Hepatocyte (in vitro differentiated cells): ENCODE measurements at regions not wholly inside any gene's neighbourhood (a gene's known extent, or its start where the extent isn't known, plus 50 kb on each side); places are given as distances from the start of the nearest gene placed in this dataset.

ENCODE experiments used
- DNase-seq: peaks from one replicate; pipeline ENCODE4 v3.0.0-alpha.2; 2016; ENCODE audit warnings: low spot score
- H2AFZ ChIP-seq: fragments of 200-600 bp; sonication (generic); 2 replicates; pipeline ENCODE4 v1.6.0; 2016; ENCODE audit warnings: antibody characterized with exemption, mild to moderate bottlenecking
- H3K27ac ChIP-seq: fragments of 200-600 bp; sonication (generic); 2 replicates; pipeline ENCODE4 v1.5.1; 2016; ENCODE audit warnings: mild to moderate bottlenecking
- H3K27me3 ChIP-seq: fragments of 200-600 bp; sonication (generic); 2 replicates; pipeline ENCODE4 v1.6.1; 2016
- H3K36me3 ChIP-seq: fragments of 200-600 bp; sonication (generic); replicated peaks from 2 replicates; pipeline ENCODE4 v1.5.1; 2016; ENCODE audit warnings: low read depth; ENCODE audit not compliant: insufficient read depth
- H3K4me1 ChIP-seq: fragments of 200-600 bp; sonication (generic); 2 replicates; pipeline ENCODE4 v1.5.1; 2016; ENCODE audit warnings: mild to moderate bottlenecking, moderate library complexity; ENCODE audit not compliant: insufficient read depth
- H3K4me2 ChIP-seq: fragments of 200-600 bp; sonication (generic); 2 replicates; pipeline ENCODE4 v1.6.0; 2016
- H3K4me3 ChIP-seq: fragments of 200-600 bp; sonication (generic); 2 replicates; pipeline ENCODE4 v1.5.1; 2016; ENCODE audit warnings: mild to moderate bottlenecking
- H3K79me2 ChIP-seq: fragments of 200-600 bp; sonication (generic); 2 replicates; pipeline ENCODE4 v1.6.0; 2017; ENCODE audit warnings: mild to moderate bottlenecking
- H3K9me2 ChIP-seq: fragments of 200-600 bp; sonication (generic); replicated peaks from 2 replicates; pipeline ENCODE4 v1.6.0; 2017; ENCODE audit warnings: mild to moderate bottlenecking; ENCODE audit not compliant: insufficient read depth
- H3K9me3 ChIP-seq: fragments of 200-600 bp; sonication (generic); 2 replicates; pipeline ENCODE4 v1.5.1; 2016; ENCODE audit warnings: low read depth, mild to moderate bottlenecking
- H4K20me1 ChIP-seq: fragments of 200-600 bp; sonication (generic); 2 replicates; pipeline ENCODE4 v1.6.0; 2016; ENCODE audit warnings: mild to moderate bottlenecking; ENCODE audit not compliant: insufficient read depth, poor library complexity, severe bottlenecking
- CTCF ChIP-seq: fragments of 200-600 bp; sonication (generic); IDR thresholded peaks from 2 replicates; pipeline ENCODE4 v1.5.1; 2016; ENCODE audit warnings: antibody characterized with exemption, mild to moderate bottlenecking; ENCODE audit not compliant: poor library complexity
- EZH2 ChIP-seq: fragments of 200-600 bp; sonication (generic); IDR thresholded peaks from 2 replicates; pipeline ENCODE4 v1.6.1; 2016; ENCODE audit warnings: antibody characterized with exemption, mild to moderate bottlenecking, borderline replicate concordance
- EZH2phosphoT487 ChIP-seq: fragments of 200-600 bp; sonication (generic); IDR thresholded peaks from one replicate; pipeline ENCODE4 v1.6.1; 2018; ENCODE audit warnings: antibody characterized with exemption, mild to moderate bottlenecking, low read depth, moderate library complexity; ENCODE audit not compliant: unreplicated experiment, severe bottlenecking
- WGBS: methylation state at CpG from one replicate; pipeline ENCODE4 v1.1.6; 2016; ENCODE audit warnings: low lambda C conversion rate; ENCODE audit errors: missing lambda C conversion rate; 5-methylcytosine and 5-hydroxymethylcytosine counted together

GRCh38 chr4:162341533-162341932, 177.7 kb upstream of the FSTL5 start:
- Histone ChIP-seq H3K27ac (no peak overlapping the region), H2AFZ (no peak overlapping the region), H3K27me3 (no peaks in the 10 kb centered on the region), H3K4me1 (no peaks in the 10 kb centered on the region), H4K20me1 (no peaks in the 10 kb centered on the region), H3K9me3 (no peaks in the 10 kb centered on the region), H3K4me3 (no peak overlapping the region), H3K9me2 (no peaks in the 10 kb centered on the region), H3K79me2 (no peaks in the 10 kb centered on the region), H3K4me2 (no peak overlapping the region), H3K36me3 (no peaks in the 10 kb centered on the region)
- no peak for TF ChIP-seq EZH2
- no peak for TF ChIP-seq CTCF
- TF ChIP-seq EZH2phosphoT487 = no peak
- no peak for DNase-seq
- 48% methylated on average over 2 of the region's 2 CpGs for WGBS

GRCh38 chr4:162323919-162324318, 160.1 kb upstream of the FSTL5 start:
- H2AFZ ChIP-seq = no peak overlapping the region
- no peaks in the 10 kb centered on the region for H3K4me1 ChIP-seq
- H4K20me1 ChIP-seq = no peaks in the 10 kb centered on the region
- no peak for TF ChIP-seq CTCF
- TF ChIP-seq EZH2phosphoT487 = no peak
- no peak for TF ChIP-seq EZH2
- H3K79me2 ChIP-seq = no peaks in the 10 kb centered on the region
- no peaks in the 10 kb centered on the region for H3K36me3 ChIP-seq
- 93% methylated on average over 3 of the region's 3 CpGs for WGBS
- H3K4me3 ChIP-seq = no peak overlapping the region
- H3K4me2 ChIP-seq = no peak overlapping the region
- no peak for DNase-seq
- no peaks in the 10 kb centered on the region for H3K9me2 ChIP-seq
- no peaks in the 10 kb centered on the region for H3K27me3 ChIP-seq
- no peak overlapping the region for H3K27ac ChIP-seq
- no peaks in the 10 kb centered on the region for H3K9me3 ChIP-seq

GRCh38 chr4:162322054-162322453, 158.3 kb upstream of the FSTL5 start:
- TF ChIP-seq CTCF (no peak), EZH2 (no peak), EZH2phosphoT487 (no peak)
- no peaks in the 10 kb centered on the region for H3K27me3 ChIP-seq
- no peak overlapping the region for H3K4me2 ChIP-seq
- H4K20me1 ChIP-seq = no peaks in the 10 kb centered on the region
- H3K4me3 ChIP-seq = no peak overlapping the region
- no peaks in the 10 kb centered on the region for H3K9me3 ChIP-seq
- 90% methylated on average over 8 of the region's 8 CpGs for WGBS
- H2AFZ ChIP-seq = no peak overlapping the region
- H3K79me2 ChIP-seq = no peaks in the 10 kb centered on the region
- DNase-seq = no peak
- no peaks in the 10 kb centered on the region for H3K9me2 ChIP-seq
- no peaks in the 10 kb centered on the region for H3K4me1 ChIP-seq
- no peaks in the 10 kb centered on the region for H3K36me3 ChIP-seq
- no peak overlapping the region for H3K27ac ChIP-seq

- no peak for DNase-seq
- Histone ChIP-seq H3K4me1 (no peaks in the 10 kb centered on the region), H3K9me2 (no peaks in the 10 kb centered on the region), H3K4me2 (no peak overlapping the region), H3K79me2 (no peaks in the 10 kb centered on the region), H3K36me3 (no peaks in the 10 kb centered on the region), H3K27me3 (no peaks in the 10 kb centered on the region), H3K9me3 (no peaks in the 10 kb centered on the region), H3K4me3 (no peak overlapping the region), H2AFZ (no peak overlapping the region), H3K27ac (no peak overlapping the region), H4K20me1 (no peaks in the 10 kb centered on the region)
- 100% methylated on average over 2 of the region's 2 CpGs for WGBS
- no peak for TF ChIP-seq EZH2
- no peak for TF ChIP-seq CTCF
- TF ChIP-seq EZH2phosphoT487 = no peak
Observed at GRCh38 chr4:162285753-162286152, 122.0 kb upstream of the FSTL5 start.
